EH (cell line): ENCODE measurements at regions not wholly inside any gene's neighbourhood (a gene's known extent, or its start where the extent isn't known, plus 50 kb on each side); places are given as distances from the start of the nearest gene placed in this dataset.

Experiments
- DNase-seq: peaks from one replicate; pipeline ENCODE4 v3.0.0-alpha.2; 2015; ENCODE audit warnings: low read depth

- no peak for DNase-seq
Measured at GRCh38 chr22:49324527-49325491, 502.9 kb downstream of the BRD1 start.

- DNase-seq, result no peak
Measured at GRCh38 chr22:49323751-49324415, 503.8 kb downstream of the BRD1 start.

DNA sequence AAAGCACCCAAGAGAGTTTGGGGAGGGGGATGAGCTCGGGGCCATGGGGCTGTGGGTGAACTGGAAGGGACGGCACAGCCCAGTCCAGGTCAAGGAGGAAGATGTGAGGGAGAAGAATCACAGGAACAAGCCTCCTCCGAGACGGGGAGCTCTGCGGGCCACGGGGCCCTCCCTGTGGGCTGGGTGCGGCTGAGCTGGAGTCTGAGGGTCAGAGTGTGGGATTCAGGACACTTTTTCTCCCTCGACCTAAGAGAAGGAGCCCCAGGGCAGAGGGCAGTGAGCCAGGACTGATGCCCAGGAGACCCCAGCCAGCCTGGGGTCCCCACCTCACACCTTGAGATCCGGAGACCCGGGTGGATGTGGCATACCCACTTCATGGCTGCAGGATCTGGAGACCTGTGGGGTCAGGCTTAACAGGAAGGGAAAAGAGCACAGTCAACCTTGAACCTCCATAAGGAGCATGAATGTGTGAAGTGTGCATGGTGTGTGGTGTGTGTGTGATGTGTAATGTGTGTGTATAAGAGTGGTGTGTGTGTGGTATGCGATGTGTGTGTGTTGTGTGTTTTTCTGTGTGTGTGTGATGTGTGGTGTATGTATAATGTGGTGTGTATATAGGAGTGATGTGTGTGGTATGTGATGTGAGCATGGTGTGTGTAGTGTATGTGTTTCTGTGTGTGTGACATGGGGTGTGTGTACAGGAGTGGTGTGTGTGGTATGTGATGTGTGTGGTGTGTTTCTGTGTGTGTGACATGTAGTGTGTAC, 504.6 kb downstream of the BRD1 start:
- no peak for DNase-seq

DNA sequence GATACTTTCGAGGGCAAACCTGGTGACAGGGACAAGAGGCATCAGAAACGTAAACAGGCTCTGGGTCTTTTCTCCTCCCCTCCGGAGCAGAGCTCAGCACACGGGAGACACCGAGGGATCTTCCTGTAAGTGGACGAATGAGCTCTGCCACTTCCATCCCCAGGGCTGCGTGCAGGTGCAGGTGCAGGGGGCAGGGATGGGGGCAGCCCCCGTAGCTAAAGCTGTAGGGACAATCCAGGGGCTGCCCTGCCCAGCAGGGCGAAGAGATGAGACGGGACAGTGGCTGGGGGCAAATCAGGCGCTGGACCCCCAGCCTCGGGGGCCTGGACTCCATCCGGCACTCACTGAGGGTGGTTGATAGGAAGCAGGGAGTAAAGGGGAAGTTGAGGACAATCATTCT, 505.4 kb downstream of the BRD1 start:
- DNase-seq, result no peak

DNA sequence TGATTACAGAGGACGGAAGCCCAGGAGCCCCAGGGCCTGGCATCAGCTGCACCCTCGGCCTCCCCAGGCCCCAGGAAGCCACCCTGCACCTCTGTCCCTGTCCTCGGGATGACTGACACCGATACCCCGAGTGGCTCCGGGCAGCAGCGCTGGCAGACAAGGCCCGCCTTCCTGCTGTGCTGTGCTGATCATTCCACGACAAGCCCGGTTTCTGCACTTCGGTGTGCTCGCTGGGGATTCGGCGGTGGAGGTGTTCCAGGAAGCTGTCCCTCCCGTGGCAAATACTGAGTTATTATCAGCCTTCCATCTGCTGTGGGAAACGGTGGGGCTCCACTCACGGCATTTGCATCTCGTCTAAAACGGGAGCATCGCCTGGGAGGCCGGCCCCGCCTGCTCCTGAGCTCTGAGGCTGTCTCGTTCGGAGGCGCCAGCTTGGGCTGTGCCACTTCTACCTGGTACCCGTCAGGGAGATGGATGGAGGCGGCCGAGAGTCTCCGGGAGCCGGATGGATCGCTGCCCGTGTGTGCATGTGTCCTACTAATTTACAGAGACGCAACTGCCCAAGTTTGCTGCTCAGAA, 506.1 kb downstream of the BRD1 start:
- no peak for DNase-seq

- no peak for DNase-seq
Measured at GRCh38 chr22:49320714-49321476, 506.8 kb downstream of the BRD1 start.

DNA sequence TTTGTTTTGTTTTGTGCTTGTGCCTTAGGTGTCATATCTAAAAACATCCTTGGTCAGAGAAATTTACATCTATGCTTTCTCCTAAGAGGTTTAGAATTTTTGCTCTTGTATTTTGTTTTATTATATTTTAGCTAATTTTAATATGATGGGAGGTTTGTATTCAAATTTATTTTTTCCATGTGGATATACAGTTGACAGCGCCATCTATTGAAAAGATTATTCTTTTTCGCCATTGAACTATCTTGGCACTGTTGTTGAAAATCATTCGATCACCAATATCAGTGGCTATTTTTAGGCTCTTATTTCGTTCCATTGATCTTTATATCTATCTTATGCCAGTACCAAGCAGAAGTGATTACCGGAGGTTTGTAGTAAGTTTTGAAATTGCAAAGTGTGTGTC, 510.3 kb downstream of the BRD1 start:
- DNase-seq, result no peak

- no peak for DNase-seq
Measured at GRCh38 chr22:49312601-49313000, 515.1 kb downstream of the BRD1 start.

DNA sequence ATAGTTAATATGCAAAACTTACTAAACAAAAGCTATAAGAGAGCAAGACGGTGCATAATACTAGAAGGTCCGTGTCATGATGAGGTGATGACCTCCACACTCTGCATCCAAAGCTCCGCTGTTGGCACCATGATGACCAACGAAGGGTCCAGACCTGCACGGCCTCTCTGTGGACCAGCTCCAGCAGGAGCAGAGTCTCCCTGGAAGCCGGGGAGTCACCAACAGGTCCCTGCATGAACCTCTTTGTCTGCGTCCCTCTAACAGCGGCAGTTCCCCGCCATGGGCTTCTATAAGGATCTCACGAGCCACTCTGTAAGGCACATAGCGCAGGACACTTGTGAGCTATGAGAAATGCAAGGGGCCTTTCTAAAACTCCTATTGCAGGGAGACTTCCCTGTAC, 517.3 kb downstream of the BRD1 start:
- no peak for DNase-seq

DNA sequence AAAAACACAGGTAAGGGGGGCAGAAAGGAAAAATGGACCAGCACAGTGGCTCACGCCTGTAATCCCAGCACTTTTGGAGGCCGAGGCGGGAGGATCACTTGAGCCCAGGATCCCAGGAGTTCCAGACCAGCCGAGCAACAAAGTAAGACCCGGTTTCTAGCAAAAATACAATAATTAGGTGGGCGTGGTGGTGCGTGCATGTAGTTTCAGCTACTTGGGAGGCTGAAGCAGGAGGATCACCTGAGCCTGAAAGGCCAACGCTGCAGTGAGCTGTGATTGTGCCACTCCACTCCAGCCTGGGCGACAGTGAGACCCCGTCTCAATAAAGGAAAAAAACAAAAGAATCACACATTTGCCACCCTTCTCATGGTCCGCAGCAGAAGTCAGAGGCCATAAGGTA, 519.4 kb downstream of the BRD1 start:
- no peak for DNase-seq

DNA sequence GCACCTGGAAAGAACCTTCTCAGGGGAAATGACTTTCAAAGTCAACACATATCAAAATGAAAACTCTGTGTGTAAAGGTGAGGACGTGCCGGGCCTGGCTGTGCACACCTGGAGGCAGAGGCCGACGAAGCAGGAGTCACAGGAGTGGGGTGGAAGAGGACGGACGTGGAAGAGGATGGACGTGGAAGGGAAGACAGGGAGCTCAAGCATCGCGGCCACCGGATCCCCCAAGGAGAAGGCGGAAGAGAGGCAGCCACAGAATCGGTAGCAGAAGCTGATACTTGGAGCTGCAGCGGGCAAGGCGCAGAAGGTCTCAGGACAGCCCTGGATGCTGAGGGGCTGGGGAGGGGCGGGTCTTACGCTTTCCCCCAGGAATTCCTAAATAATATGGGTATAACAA, 519.8 kb downstream of the BRD1 start:
- no peak for DNase-seq

DNA sequence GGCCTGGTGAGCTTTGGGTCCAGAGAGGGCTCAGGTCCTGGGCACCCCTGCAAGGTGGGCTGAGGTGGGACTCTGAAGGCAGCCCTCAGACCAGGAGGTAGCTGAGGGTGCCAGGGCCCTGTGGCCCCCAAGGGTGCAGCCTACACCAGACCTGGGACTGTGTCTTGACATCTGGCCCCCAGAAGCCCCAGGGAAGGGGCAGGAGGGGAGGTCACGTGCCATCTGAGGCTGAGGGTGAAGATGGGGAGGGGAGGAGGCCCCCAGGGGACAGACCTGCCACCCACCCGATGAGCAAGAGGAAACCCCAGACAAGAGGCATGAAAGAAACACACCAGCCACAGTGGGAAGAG, 520.2 kb downstream of the BRD1 start:
- DNase-seq, result no peak

DNA sequence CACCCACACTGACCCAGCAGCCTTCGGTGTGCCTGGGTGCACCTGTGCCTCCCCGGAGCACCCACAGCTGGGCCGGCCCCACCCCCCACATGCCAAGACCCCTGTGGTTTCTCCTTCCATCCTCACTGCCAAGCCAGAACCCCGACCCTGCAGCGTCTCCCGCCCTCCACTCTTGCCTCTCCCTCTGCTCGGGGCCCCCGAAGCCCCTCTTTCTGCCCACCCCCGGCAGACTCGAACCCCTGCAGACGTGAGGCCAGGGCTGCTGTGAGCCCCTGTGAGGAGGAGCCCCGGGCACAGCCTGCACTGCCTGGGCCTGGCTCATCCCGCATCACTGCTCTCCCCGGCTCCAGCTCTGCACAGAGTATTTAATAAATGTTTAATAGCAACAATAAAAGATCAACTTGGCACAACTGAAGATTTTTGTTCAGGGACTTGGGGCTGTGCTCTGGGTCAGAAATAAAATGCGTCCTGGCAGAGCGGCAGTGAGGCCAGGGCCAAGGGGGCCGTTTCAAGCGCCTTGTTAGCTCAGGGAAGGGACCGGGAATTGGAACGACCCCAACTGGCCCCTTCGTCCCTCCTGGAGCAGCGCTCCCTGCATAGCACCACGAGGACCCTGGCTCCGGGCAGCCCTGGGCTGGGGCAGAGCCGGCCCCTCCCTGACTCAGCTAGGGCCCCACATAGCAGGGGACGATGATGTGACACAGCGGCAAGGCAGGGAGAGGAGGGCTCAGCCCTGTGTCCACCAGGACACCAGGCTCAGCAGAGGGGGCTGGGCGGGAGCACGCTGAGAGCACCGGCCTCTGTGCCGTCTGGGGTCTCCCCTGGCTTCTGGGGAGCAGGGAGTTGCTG, 520.8 kb downstream of the BRD1 start:
- no peak for DNase-seq

DNA sequence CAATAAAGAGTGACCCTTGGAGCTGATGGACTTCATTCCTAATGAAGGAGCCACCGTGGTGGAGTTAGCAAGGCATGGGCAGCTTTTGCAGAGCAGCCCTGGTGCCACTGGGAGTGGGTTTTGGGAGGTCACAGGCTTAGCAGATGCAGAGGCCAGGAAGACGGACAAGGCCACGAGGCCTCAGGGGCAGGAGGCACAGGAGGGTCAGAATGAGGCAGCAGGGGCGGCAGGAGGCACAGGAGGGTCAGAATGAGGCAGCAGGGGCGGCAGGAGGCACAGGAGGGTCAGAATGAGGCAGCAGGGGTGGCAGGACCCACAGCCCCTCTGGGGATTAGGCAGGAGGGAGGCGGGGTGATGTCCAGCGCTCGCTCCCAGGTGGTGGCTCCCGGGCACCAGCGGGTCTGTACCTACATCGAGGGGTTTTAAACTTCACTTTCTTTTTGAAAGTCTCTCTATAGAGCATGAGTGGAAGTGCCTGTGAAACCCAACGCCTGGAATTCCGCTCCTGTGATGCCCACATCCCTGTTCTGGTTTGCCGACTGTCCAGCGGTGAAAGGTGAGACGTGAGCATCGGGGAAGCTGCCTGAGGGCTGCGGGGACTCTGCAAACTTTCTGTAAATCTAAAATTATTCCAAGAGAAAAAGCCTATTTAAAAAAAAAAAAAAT, 521.6 kb downstream of the BRD1 start:
- DNase-seq, result no peak

GRCh38 chr22:49305214-49305965, 522.3 kb downstream of the BRD1 start:
- DNase-seq, result no peak

DNA sequence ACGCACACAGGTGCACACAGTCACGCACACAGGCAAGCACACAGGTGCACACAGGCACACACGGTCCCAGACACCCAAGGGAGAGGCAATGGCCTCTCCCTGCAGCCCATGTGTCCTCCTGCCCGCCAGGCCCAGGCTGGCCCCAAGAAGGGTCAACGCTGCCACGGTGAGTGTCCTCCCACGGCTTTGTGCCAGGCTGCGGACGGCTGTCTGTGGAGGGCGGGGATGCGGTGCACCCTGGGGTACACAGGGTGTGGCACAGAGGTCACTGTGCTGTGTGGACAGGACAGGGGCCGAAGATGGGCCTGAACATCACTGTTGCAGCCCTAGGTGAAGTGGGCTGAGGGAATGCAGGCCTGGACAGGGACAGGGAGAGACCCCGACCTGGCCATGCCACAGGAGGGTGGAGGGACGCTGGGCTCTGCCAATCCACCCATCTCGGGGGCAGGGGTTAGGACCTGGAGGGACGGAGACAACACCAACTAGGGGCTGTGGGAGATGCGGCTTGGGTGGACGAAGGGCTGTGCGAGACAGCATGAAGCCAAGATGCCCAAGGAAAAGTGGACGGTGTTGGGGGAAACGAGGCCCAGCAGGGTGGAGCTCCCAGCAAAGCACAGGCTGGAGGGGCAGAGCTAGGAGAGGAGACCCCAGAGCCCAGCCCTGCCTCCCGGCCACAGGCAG, 523.8 kb downstream of the BRD1 start:
- no peak for DNase-seq

DNA sequence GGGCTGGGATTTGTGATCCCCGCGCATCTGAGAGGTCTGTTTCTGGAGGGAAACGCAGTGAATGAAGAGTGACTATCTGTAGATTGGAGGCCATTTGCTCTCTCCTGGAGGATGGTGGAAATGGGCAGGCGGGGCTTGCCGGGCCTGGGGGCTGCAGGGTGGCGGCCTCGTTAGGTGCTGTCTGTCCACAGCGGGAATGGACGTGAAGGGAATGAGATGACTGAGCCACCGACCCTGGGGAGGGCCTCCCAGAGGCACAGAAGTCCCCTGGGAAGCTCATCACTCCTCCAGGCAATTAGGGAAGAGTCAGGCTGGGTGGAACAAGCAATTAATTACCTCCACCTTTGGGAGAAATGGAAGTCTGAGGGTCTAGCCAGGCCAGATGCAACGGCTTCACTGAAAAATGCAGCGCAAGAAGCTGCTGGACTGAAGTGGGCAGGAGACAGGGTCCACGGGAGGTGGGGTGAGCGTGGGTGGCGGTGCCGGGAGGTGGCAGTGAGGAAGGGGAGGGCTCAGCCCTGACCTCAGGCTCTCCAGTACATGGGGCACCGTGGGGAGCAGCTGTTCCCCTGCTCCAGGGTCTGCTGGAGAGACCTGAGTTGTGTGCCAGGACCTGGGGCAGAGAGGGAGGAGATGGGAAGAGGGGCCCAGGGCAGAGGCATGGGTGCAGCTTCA, 524.5 kb downstream of the BRD1 start:
- no peak for DNase-seq

GRCh38 chr22:49302530-49302929, 525.1 kb downstream of the BRD1 start:
- DNase-seq, result no peak
